HepG2 (cell line): ENCODE measurements at regions not wholly inside any gene's neighbourhood (a gene's known extent, or its start where the extent isn't known, plus 50 kb on each side); places are given as distances from the start of the nearest gene placed in this dataset.

ENCODE experiments used
- ATAC-seq: fragments of 200-7000 bp; cut with Tn5 transposase; 3 replicates; pipeline ENCODE4 v1.9.1; 2020; ENCODE audit warnings: mild to moderate bottlenecking, moderate library complexity
- BruUV-seq: library from RNA; stranded (reverse); fragments of 400-500 nt; replicated peaks from 2 replicates; lab custom pipeline; 2021; lab: Mats Ljungman, UMichigan
- CTCF ChIA-PET: fragments of 300-600 bp; formaldehyde crosslinking; extraction: SDS; loops from one replicate; lab custom pipeline; 2021; ENCODE audit warnings: low total read pairs, inconsistent platforms, low intra/inter-chr PET ratio; lab: Yijun Ruan, JAX
- POLR2A ChIA-PET: fragments of 350-600 bp; sonication (Branson Sonifier 250); formaldehyde crosslinking; loops from one replicate; lab custom pipeline; 2020; ENCODE audit warnings: antibody characterized with exemption, inconsistent platforms; lab: Yijun Ruan, JAX
- DNase-seq: peaks from one replicate; pipeline ENCODE4 v3.0.0-alpha.2; 2015; ENCODE audit warnings: low spot score
- FAIRE-seq: peaks from 3 replicates; lab custom pipeline; 2011; peaks lifted over from hg19 to GRCh38; lab: Jason Lieb, UNC
- H2AFZ ChIP-seq: one replicate; pipeline ENCODE4 v1.6.1; 2011; ENCODE audit warnings: low read length, inconsistent platforms
- H3K27ac ChIP-seq: fragments of 300-600 bp; 3 replicates; pipeline ENCODE4 v1.8.0; 2011; ENCODE audit warnings: mixed run types, mild to moderate bottlenecking, mixed read lengths, low read length, inconsistent platforms; ENCODE audit not compliant: insufficient read depth; ENCODE audit errors: extremely low read length
- H3K27me3 ChIP-seq, 2 experiments: fragments of 200-600 bp in 1 of 2; 2 replicates in 1 of 2; 3 replicates in 1 of 2; pipeline versions ENCODE4 v1.6.0 to v1.8.0; 2011; ENCODE audit warnings: low read length in 2 of 2, mild to moderate bottlenecking in 2 of 2, moderate library complexity in 2 of 2, inconsistent platforms in 1 of 2; ENCODE audit not compliant: insufficient read depth in 2 of 2, control insufficient read depth in 1 of 2
- H3K36me3 ChIP-seq, 2 experiments: fragments of 200-600 bp in 1 of 2; replicated peaks in 1 of 2; 2 replicates in 1 of 2; 3 replicates in 1 of 2; pipeline versions ENCODE4 v1.5.1 to v1.8.0; 2011; ENCODE audit warnings: low read length in 2 of 2, inconsistent platforms in 1 of 2; ENCODE audit not compliant: insufficient read depth in 2 of 2, control insufficient read depth in 1 of 2
- H3K4me1 ChIP-seq: 2 replicates; pipeline ENCODE4 v1.5.1; 2012; ENCODE audit warnings: low read length, inconsistent platforms; ENCODE audit not compliant: insufficient read depth
- H3K4me2 ChIP-seq: 2 replicates; pipeline ENCODE4 v1.6.0; 2011; ENCODE audit warnings: low read depth, low read length, inconsistent platforms
- H3K4me3 ChIP-seq, 3 experiments: fragments of 200-600 bp in 1 of 3; sonication (generic), shearing (Covaris generic) in 1 of 3; replicated peaks in 1 of 3; 2 replicates each; pipeline ENCODE4 v1.5.1; 2011 to 2016; ENCODE audit warnings: low read length in 3 of 3, inconsistent platforms in 2 of 3, low read depth in 2 of 3, mild to moderate bottlenecking in 2 of 3, control low read depth in 1 of 3, mixed read lengths in 1 of 3; ENCODE audit not compliant: insufficient read depth in 1 of 3
- H3K79me2 ChIP-seq: one replicate; pipeline ENCODE4 v1.6.1; 2011; ENCODE audit warnings: low read length, inconsistent platforms; ENCODE audit not compliant: insufficient read depth
- H3K9ac ChIP-seq: 2 replicates; pipeline ENCODE4 v1.6.0; 2011; ENCODE audit warnings: mild to moderate bottlenecking, low read depth, low read length, inconsistent platforms; ENCODE audit not compliant: insufficient read depth
- H3K9me3 ChIP-seq: 2 replicates; pipeline ENCODE4 v1.5.1; 2012; ENCODE audit warnings: mild to moderate bottlenecking, low read length
- H4K20me1 ChIP-seq: 2 replicates; pipeline ENCODE4 v1.6.0; 2011; ENCODE audit warnings: inconsistent platforms, mild to moderate bottlenecking, low read length, moderate library complexity; ENCODE audit not compliant: insufficient read depth
- CSRNP1 ChIP-seq: sonication (generic); formaldehyde crosslinking; IDR thresholded peaks from 2 replicates; pipeline ENCODE4 v1.8.1; 2023; ENCODE audit warnings: mild to moderate bottlenecking, missing genetic modification reagents
- FUBP1 ChIP-seq: sonication (generic); formaldehyde crosslinking; IDR thresholded peaks from 2 replicates; pipeline ENCODE4 v1.5.1; 2020; ENCODE audit warnings: missing genetic modification reagents, mild to moderate bottlenecking, borderline replicate concordance
- PBX2 ChIP-seq: IDR thresholded peaks from 2 replicates; pipeline ENCODE4 v1.6.1; 2016; ENCODE audit warnings: control low read depth
- RFX1 ChIP-seq: fragments of 450-650 bp; IDR thresholded peaks from 2 replicates; pipeline ENCODE4 v1.6.1; 2017
- RFX3 ChIP-seq: IDR thresholded peaks from 2 replicates; pipeline ENCODE4 v1.6.1; 2016; ENCODE audit warnings: missing biosample characterization, missing genetic modification reagents
- RFX5 ChIP-seq: IDR thresholded peaks from 2 replicates; pipeline ENCODE4 v1.6.1; 2011; ENCODE audit warnings: low read depth, low read length, improper control_type of control experiment
- YY1 ChIP-seq: IDR thresholded peaks from 2 replicates; pipeline ENCODE4 v1.6.1; 2011; ENCODE audit warnings: low read length, low read depth, moderate library complexity, mild to moderate bottlenecking; ENCODE audit not compliant: insufficient read depth, insufficient replicate concordance
- WGBS: methylation state at CpG from one replicate; pipeline ENCODE4 v1.1.6; 2017; ENCODE audit warnings: low lambda C conversion rate; 5-methylcytosine and 5-hydroxymethylcytosine counted together
- in situ Hi-C: cut with HindIII; loops from 2 replicates; pipeline ENCODE4 v1.10.0; 2017; ENCODE audit warnings: low pct_unique_long_range_greater_than_20kb; ENCODE audit not compliant: extremely low pct_ligation_motif_present
- intact Hi-C: fragments of 100-400 bp; cut with micrococcal nuclease; formaldehyde crosslinking; loops from one replicate; pipeline ENCODE4 v1.10.0; 2022; ENCODE audit not compliant: unreplicated experiment

- TF ChIP-seq CSRNP1 (CRISPR knock-in tag), result no peak
- no peak for TF ChIP-seq PBX2 (CRISPR knock-in tag)
- no peak for TF ChIP-seq YY1
Measured at GRCh38 chr6:156336733-156337132, 440.4 kb upstream of the ARID1B start (continued).

- H3K27me3 ChIP-seq, result peaks cover 0 to 27% of the 10 kb centered on the region in 2 experiments; a peak in 2 of 5 replicates
- no peaks in the 10 kb centered on the region for H3K4me1 ChIP-seq
- intact Hi-C loops (no loop called here), in situ Hi-C loops (no loop called here)
- 11% methylated on average over 5 of the region's 5 CpGs for WGBS
- BruUV-seq, result no TSS peak
- H3K9ac ChIP-seq, result no peak overlapping the region
- POLR2A ChIA-PET, result no interaction called here
- H3K9me3 ChIP-seq, result no peaks in the 10 kb centered on the region
- no peaks in the 10 kb centered on the region for H3K79me2 ChIP-seq
- DNase-seq (peak; percentile 51), FAIRE-seq (no peak), ATAC-seq (peak; percentile 97)
- CTCF ChIA-PET, result no interaction called here
- no peak overlapping the region for H3K4me3 ChIP-seq
- H3K27ac ChIP-seq, result no peak overlapping the region
- H2AFZ ChIP-seq, result no peak overlapping the region
- H3K36me3 ChIP-seq, result no peaks in the 10 kb centered on the region
- H3K4me2 ChIP-seq, result no peak overlapping the region
- TF ChIP-seq FUBP1 (no peak), RFX1 (peak; percentile 76), RFX5 (0 out of 2 replicates have a peak, but pooled peaks have one; percentile 55), RFX3 (CRISPR knock-in tag) (peak; percentile 68)
- H4K20me1 ChIP-seq, result no peaks in the 10 kb centered on the region
Measured at GRCh38 chr6:156336089-156336488, 441.1 kb upstream of the ARID1B start.
